ENCODE measurements at regions not wholly inside any gene's neighbourhood (a gene's known extent, or its start where the extent isn't known, plus 50 kb on each side); places are given as distances from the start of the nearest gene placed in this dataset.

DNA sequence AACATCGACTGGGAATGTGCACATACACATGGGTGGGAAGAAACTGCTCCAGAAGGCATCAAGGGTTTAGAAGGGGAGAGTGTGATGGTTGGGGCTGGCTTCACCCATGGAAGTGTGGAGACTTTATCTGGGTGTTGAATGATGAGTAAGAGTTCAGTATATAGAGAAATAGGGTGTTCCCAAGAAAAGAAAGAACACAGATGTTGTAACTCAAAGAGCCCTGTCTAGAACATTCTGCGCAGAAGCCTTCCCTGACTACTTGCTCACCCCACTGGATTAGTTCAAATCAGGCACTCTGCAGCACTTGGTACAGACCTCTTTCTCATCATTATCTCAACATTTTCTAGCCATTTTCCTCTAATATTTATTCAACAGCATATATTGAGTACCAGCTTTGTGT lies 491.7 kb downstream of the SNAPC1 start:
- DNase-seq (ENCODE audit: low spot score): no peak

- peak; percentile 25 for DNase-seq (ENCODE audit: low spot score)
Measured at GRCh38 chr14:62269204-62269603, 507.0 kb downstream of the SNAPC1 start.

GRCh38 chr14:62270236-62270635 lies 508.0 kb downstream of the SNAPC1 start:
- no peak for DNase-seq (ENCODE audit: low spot score)

DNA sequence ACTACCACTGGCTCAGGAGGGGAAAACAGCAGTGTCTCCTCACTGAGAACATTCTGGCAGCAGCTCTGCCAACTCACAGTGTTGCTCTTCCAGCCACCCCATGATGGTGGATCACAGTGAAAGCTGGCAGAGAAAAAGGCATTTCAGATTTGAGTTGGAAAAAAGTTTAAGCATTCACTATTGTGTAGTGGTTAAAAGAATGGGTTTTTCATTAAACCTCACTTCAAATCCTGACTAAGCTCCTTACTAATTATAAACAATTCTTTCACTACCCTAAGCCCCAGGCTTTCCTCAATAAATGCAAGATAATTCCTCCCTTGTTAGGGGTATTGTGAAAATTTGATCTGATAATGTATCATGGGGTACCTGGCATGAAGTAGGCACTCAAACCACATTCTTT lies 518.1 kb downstream of the SNAPC1 start:
- DNase-seq (ENCODE audit: low spot score): no peak

GRCh38 chr14:62283837-62284236 lies 521.6 kb downstream of the SNAPC1 start:
- DNase-seq (ENCODE audit: low spot score): no peak

DNA sequence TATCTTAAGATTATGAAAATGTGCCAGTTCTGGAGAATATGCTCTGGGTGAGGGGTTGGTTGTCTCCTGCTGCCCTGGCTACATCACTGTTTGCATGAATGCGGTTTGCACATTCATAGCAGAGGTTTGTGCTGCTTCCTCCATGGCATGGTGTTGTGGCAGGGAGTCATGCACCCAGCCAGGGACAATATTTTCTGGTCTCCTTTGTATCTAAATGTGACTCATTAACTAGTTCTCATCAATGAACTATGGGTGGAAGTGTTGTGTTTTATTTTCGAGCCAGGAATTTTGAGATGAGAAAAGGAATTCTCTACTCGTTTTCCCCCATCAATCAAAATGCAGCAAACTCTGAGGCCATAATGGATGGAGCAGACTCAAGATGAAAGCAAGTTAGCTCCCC lies 527.3 kb downstream of the SNAPC1 start:
- peak; percentile 26 for DNase-seq (ENCODE audit: low spot score)

DNA sequence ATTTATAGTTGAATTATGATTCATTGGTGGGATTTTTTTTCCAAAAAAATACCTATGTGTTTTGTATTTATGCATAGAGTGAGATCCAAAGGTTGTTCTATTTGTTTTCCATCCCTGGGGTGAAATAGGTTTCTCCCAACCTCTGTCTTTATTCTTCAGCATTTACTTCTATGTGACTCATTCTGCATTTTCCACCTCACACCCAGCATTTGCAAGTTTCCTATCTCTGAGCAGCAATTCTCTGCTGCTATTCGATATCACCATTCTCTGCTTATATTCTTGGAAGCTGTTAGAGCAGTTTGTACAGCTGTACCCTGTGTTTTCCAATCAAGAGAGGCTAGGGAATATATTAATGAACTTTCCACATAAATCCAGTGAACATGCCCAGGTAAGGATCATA lies 538.9 kb downstream of the SNAPC1 start:
- no peak for DNase-seq (ENCODE audit: low spot score)

DNA sequence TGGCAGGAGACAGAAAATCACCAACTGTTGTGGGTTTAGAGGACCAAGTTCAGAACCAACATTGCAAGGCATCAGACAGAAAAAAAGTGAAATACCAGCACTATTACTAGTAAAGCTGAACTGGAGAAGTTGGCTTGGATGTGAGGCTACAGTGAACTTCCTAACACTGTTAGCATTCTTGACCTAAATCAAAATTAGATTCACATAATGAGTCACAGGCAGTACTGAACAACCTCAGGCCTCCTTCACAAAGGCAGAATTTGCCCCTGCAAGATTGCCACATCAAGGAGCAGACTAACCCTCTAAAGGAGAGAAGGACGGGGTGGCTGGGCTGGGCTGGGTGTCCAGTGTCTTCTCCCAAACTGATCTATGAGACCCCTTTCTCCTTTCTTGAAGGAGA lies 539.7 kb downstream of the SNAPC1 start:
- DNase-seq (ENCODE audit: low spot score): no peak

DNA sequence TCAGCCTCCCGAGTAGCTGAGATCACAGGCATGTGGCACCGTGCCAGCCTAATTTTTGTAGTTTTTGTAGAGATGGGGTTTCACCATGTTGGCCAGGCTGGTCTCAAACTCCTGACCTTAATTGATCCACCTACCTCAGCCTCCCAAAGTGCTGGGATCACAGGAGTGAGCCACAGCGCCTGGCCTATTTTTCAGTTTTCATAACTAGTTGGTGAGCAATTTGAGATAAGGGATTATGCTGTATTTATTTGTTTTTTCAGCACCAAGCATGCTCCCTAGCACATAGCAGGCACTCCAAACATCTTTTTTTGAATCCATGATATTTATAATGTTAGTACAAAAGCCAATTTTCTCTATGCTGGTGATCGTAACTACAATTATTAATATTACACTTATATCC lies 541.2 kb downstream of the SNAPC1 start:
- DNase-seq (ENCODE audit: low spot score): no peak

DNA sequence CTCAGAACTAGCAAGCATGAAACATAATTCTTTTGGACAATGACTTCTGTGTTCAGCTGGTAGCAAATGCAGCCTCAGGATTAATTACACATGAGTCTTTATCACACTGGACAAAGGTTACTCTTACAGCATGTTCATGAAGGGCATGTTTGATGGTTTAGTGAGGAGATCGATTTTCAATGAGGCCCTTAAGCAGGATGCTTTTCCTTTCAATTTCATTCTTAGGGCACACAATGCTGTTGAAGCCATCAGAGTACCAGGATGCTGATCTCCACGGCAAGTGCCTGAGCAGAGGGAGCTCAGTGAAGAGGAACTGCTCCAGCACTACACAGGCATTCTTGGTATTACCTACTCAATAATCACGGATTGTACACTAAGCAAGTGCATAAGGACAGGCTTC lies 542.0 kb downstream of the SNAPC1 start:
- DNase-seq (ENCODE audit: low spot score): no peak

GRCh38 chr14:62307844-62308243 lies 545.6 kb downstream of the SNAPC1 start:
- DNase-seq (ENCODE audit: low spot score): no peak

GRCh38 chr14:62308316-62308715 lies 546.1 kb downstream of the SNAPC1 start:
- DNase-seq (ENCODE audit: low spot score): no peak

- DNase-seq (ENCODE audit: low spot score): no peak
Measured at GRCh38 chr14:62308891-62309290, 546.7 kb downstream of the SNAPC1 start.

- no peak for DNase-seq (ENCODE audit: low spot score)
Measured at GRCh38 chr14:62313212-62313611, 551.0 kb downstream of the SNAPC1 start.

- no peak for DNase-seq (ENCODE audit: low spot score)
Measured at GRCh38 chr14:62314221-62314620, 552.0 kb downstream of the SNAPC1 start.

GRCh38 chr14:62314871-62315270 lies 552.7 kb downstream of the SNAPC1 start:
- DNase-seq (ENCODE audit: low spot score): no peak

GRCh38 chr14:62315631-62316030 lies 553.4 kb downstream of the SNAPC1 start:
- DNase-seq (ENCODE audit: low spot score): no peak

DNA sequence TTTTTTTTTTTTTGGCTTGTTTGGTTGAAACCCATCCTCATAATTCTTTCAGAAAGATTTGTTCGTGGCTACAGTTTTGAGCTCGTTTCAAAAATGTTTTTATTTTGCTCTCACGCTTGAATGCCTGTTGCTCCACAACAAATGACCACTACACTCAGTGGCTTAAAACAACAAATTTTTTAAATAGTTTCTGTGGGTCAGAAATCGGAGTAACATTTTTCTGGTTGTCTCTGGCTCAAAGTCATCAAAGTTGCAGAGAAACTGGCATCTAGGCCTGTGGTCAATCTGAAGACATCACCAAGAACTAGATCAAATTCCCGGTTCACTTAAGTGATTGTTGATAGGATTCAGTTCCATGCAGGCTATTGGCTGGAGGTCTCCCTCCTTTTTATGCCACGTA lies 560.0 kb downstream of the SNAPC1 start:
- DNase-seq (ENCODE audit: low spot score): no peak

GRCh38 chr14:62329427-62329826 lies 567.2 kb downstream of the SNAPC1 start:
- DNase-seq (ENCODE audit: low spot score): no peak

- no peak for DNase-seq (ENCODE audit: low spot score)
Measured at GRCh38 chr14:62347562-62348011, 585.4 kb downstream of the SNAPC1 start.

GRCh38 chr14:62357362-62357761 lies 595.1 kb downstream of the SNAPC1 start:
- no peak for DNase-seq (ENCODE audit: low spot score)

DNA sequence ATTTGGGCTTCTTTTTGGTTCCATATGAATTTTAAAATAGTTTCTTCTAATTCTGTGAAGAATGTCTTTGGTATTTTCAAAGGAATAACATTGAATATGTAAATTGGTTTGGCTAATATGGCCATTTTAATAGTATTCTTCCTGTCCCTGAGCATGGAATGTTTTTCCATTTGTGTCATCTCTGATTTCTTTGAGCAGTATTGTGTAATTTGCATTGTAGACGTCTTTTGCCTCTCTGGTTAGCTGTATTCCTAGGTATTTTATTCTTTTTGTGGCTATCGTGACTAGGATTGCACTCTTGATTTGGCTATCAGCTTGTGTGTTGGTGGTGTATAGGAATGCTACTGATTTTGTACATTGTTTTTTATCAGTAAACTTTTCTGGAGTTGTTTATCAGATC lies 601.9 kb downstream of the SNAPC1 start:
- no peak for DNase-seq (ENCODE audit: low spot score)

DNA sequence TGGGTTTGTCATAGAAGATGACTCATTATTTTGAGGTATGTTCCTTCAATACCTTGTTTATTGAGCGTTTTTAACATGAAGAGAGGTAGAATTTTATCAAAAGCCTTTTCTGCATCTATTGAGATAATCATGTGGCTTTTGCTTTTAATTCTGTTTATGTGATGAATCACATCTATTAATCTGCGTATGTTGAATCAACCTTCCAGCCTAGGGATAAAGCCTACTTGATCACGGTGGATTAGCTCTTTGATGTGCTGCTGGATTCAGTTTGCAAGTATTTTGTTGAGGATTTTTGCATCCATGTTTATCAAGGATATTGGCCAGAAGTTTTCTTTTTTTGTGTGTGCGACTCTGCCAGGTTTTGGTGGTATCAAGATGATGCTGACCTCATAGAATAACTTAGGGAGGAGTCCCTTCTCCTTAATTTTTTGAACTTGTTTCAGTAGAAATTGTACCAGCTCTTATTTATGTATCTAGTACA lies 602.6 kb downstream of the SNAPC1 start:
- no peak for DNase-seq (ENCODE audit: low spot score)

DNA sequence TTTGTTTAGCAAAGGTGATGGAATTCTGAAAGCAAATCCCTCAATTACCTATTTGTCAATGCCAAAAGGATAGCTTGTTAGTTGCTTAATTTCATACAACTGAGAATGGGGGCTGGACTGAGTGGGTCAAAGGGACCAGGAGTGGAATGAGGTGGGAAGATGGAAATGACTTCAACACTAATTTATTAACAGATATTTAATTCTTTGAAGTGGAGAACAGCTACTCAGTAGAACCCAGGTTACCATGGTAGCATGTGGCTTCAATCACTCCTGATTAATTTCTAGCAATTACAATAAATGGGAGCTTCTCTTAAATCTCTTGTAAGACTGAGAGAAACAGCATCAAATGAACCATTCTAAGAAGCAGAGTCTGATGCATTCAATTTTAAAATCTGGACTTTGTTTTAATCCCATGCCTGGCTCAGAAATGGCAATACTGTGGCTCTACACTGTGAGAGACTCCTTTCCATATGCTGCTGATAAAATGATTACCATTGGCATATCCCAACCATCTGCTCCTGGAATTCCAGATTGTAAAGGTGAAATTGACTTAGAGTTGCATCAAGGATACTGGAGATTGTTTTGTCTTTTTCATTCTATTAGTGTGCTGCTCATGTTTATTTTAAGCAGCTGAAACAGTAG lies 607.8 kb downstream of the SNAPC1 start:
- DNase-seq (ENCODE audit: low spot score): no peak
